DOHH2 (cell line): ENCODE measurements at regions not wholly inside any gene's neighbourhood (a gene's known extent, or its start where the extent isn't known, plus 50 kb on each side); places are given as distances from the start of the nearest gene placed in this dataset.

Experiments used
- EZH2phosphoT487 ChIP-seq: fragments of 200-600 bp; sonication (generic); IDR thresholded peaks from 2 replicates; pipeline ENCODE4 v1.6.1; 2017; ENCODE audit warnings: borderline replicate concordance, mild to moderate bottlenecking, antibody characterized with exemption, low read length, moderate library complexity, mixed read lengths
- TF ChIP-seq, protein P1 (sequence below): fragments of 200-600 bp; sonication (generic); IDR thresholded peaks from one replicate; pipeline ENCODE4 v1.5.1; 2014; ENCODE audit warnings: antibody characterized with exemption, mild to moderate bottlenecking, low read depth, low read length; ENCODE audit not compliant: poor library complexity, severe bottlenecking

DNA sequence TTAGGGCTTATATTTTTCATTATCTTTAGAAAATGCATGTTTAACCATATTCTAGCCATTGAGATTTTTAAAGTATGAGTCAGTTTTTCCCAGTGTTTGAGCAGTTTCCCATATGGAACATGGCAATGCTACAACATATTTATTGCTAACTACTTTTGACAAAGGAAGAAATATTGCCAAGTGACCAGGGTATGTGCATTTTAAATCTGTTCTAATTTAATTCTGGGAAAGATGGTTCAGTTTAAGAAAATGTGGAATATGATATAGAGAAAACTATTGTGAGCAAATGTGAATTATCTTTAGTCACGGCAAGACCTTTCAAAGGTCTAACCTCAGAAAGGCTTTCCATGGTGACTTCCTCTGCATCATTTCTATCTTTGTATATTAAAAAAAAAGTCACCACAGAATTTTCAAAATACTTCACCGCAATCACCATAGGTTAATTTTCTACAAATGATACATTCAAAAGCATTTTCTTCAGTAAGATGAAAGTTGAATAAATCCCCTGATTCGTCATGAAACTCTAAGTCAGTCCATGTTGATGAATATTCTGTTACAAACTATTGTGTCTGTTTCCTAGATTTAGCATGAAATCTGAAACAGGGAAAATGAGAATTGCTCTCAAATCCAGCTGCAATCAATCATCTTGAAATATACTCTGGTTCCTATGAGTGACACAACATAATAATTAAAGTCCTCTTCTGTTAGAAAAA, 2349.0 kb upstream of the TENM3 start:
- TF ChIP-seq, protein P1, sequence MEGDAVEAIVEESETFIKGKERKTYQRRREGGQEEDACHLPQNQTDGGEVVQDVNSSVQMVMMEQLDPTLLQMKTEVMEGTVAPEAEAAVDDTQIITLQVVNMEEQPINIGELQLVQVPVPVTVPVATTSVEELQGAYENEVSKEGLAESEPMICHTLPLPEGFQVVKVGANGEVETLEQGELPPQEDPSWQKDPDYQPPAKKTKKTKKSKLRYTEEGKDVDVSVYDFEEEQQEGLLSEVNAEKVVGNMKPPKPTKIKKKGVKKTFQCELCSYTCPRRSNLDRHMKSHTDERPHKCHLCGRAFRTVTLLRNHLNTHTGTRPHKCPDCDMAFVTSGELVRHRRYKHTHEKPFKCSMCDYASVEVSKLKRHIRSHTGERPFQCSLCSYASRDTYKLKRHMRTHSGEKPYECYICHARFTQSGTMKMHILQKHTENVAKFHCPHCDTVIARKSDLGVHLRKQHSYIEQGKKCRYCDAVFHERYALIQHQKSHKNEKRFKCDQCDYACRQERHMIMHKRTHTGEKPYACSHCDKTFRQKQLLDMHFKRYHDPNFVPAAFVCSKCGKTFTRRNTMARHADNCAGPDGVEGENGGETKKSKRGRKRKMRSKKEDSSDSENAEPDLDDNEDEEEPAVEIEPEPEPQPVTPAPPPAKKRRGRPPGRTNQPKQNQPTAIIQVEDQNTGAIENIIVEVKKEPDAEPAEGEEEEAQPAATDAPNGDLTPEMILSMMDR = no peak
- TF ChIP-seq EZH2phosphoT487 = no peak
